Calu3 (cell line): ENCODE measurements at regions not wholly inside any gene's neighbourhood (a gene's known extent, or its start where the extent isn't known, plus 50 kb on each side); places are given as distances from the start of the nearest gene placed in this dataset.

Experiments used
- BruUV-seq: library from RNA; stranded (reverse); fragments of 400-500 nt; replicated peaks from 2 replicates; lab custom pipeline; 2021; lab: Mats Ljungman, UMichigan
- CTCF ChIA-PET: fragments of 300-600 bp; sonication (Branson Sonifier 250); formaldehyde crosslinking; loops from one replicate; lab custom pipeline; 2022; ENCODE audit warnings: antibody characterized with exemption; lab: Charles Lee
- DNase-seq: peaks from one replicate; pipeline ENCODE4 v3.0.0; 2022
- H3K27ac Mint-ChIP-seq: one replicate; pipeline ENCODE4 v1.8.0; 2022; ENCODE audit warnings: mixed read lengths; ENCODE audit not compliant: unreplicated experiment
- H3K27me3 Mint-ChIP-seq: one replicate; pipeline ENCODE4 v1.8.0; 2022; ENCODE audit warnings: mixed read lengths; ENCODE audit not compliant: unreplicated experiment
- H3K36me3 Mint-ChIP-seq: one replicate; pipeline ENCODE4 v1.8.0; 2022; ENCODE audit warnings: mild to moderate bottlenecking, moderate library complexity, mixed read lengths; ENCODE audit not compliant: insufficient read depth, unreplicated experiment
- H3K4me1 Mint-ChIP-seq: one replicate; pipeline ENCODE4 v1.8.0; 2022; ENCODE audit warnings: mild to moderate bottlenecking, low read depth, mixed read lengths; ENCODE audit not compliant: unreplicated experiment
- H3K4me3 Mint-ChIP-seq: one replicate; pipeline ENCODE4 v1.8.0; 2022; ENCODE audit warnings: mild to moderate bottlenecking, low read depth, moderate library complexity, mixed read lengths; ENCODE audit not compliant: unreplicated experiment
- H3K9me3 Mint-ChIP-seq: one replicate; pipeline ENCODE4 v1.8.0; 2022; ENCODE audit warnings: low read depth, mixed read lengths; ENCODE audit not compliant: unreplicated experiment
- intact Hi-C: fragments of 100-400 bp; cut with micrococcal nuclease; formaldehyde crosslinking; loops from one replicate; pipeline ENCODE4 v1.10.0; 2022; ENCODE audit not compliant: unreplicated experiment
- TF ChIP-seq, protein P1 (sequence below): fragments of 200-600 bp; IDR thresholded peaks from one replicate; pipeline ENCODE4 v1.8.0; 2022; ENCODE audit warnings: antibody characterized with exemption; ENCODE audit not compliant: unreplicated experiment

GRCh38 chr3:150256782-150257181 lies 151.3 kb upstream of the TSC22D2 start:
- CTCF ChIA-PET, result no interaction called here

GRCh38 chr3:150256318-150256717 lies 151.8 kb upstream of the TSC22D2 start:
- CTCF ChIA-PET, result no interaction called here

More at GRCh38 chr3:150256782-150257181, 151.3 kb upstream of the TSC22D2 start:
- Mint-ChIP-seq H3K27ac (no peak overlapping the region), H3K4me3 (no peak overlapping the region), H3K36me3 (no peaks in the 10 kb centered on the region), H3K4me1 (peaks cover 10% of the 10 kb centered on the region), H3K9me3 (peaks cover 2% of the 10 kb centered on the region), H3K27me3 (no peaks in the 10 kb centered on the region)
- TF ChIP-seq, protein P1, sequence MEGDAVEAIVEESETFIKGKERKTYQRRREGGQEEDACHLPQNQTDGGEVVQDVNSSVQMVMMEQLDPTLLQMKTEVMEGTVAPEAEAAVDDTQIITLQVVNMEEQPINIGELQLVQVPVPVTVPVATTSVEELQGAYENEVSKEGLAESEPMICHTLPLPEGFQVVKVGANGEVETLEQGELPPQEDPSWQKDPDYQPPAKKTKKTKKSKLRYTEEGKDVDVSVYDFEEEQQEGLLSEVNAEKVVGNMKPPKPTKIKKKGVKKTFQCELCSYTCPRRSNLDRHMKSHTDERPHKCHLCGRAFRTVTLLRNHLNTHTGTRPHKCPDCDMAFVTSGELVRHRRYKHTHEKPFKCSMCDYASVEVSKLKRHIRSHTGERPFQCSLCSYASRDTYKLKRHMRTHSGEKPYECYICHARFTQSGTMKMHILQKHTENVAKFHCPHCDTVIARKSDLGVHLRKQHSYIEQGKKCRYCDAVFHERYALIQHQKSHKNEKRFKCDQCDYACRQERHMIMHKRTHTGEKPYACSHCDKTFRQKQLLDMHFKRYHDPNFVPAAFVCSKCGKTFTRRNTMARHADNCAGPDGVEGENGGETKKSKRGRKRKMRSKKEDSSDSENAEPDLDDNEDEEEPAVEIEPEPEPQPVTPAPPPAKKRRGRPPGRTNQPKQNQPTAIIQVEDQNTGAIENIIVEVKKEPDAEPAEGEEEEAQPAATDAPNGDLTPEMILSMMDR, result no peak
- DNase-seq, result no peak
- intact Hi-C loops, result no loop called here
- BruUV-seq, result no TSS peak

GRCh38 chr3:150255826-150256225 lies 152.3 kb upstream of the TSC22D2 start:
- CTCF ChIA-PET, result no interaction called here
- no peaks in the 10 kb centered on the region for H3K27me3 Mint-ChIP-seq
- H3K9me3 Mint-ChIP-seq, result peaks cover 2% of the 10 kb centered on the region
- no peak overlapping the region for H3K4me3 Mint-ChIP-seq
- H3K4me1 Mint-ChIP-seq, result peaks cover 19% of the 10 kb centered on the region
- intact Hi-C loops, result no loop called here
- H3K36me3 Mint-ChIP-seq, result no peaks in the 10 kb centered on the region
- no peak overlapping the region for H3K27ac Mint-ChIP-seq
- no TSS peak for BruUV-seq
- no peak for DNase-seq
- TF ChIP-seq, protein P1, result no peak

More at GRCh38 chr3:150256318-150256717, 151.8 kb upstream of the TSC22D2 start:
- Mint-ChIP-seq H3K9me3 (peaks cover 2% of the 10 kb centered on the region), H3K27ac (no peak overlapping the region), H3K4me1 (peaks cover 14% of the 10 kb centered on the region), H3K27me3 (no peaks in the 10 kb centered on the region), H3K36me3 (no peaks in the 10 kb centered on the region), H3K4me3 (no peak overlapping the region)
- DNase-seq, result no peak
- intact Hi-C loops, result no loop called here
- TF ChIP-seq, protein P1, result no peak
- BruUV-seq, result no TSS peak

DNA sequence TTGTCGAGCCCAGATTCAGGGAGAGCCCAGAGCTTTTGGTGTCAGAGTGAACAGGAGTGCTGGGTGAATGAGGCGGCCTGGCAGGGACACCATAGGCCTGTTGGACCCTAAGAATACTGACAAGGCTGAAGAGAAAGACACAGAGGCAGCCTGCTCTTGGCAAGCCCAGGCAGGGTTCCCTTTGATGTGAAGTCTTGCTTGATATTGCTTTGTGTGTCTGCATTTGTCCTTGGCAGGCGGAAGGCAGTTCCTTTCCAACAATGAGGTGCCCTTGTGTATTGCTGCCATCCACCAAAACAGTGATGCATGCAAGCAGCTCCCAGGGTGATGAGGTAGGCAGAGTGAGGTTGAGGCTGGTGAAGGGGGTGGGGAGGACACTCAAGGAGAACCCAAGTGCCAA lies 152.7 kb upstream of the TSC22D2 start:
- H3K4me3 Mint-ChIP-seq, result no peak overlapping the region
- H3K27me3 Mint-ChIP-seq, result no peaks in the 10 kb centered on the region
- CTCF ChIA-PET, result no interaction called here
- H3K4me1 Mint-ChIP-seq, result peaks cover 22% of the 10 kb centered on the region
- H3K27ac Mint-ChIP-seq, result no peak overlapping the region
- peaks cover 2% of the 10 kb centered on the region for H3K9me3 Mint-ChIP-seq
- no TSS peak for BruUV-seq
- DNase-seq, result no peak
- no peaks in the 10 kb centered on the region for H3K36me3 Mint-ChIP-seq
- intact Hi-C loops, result no loop called here
- TF ChIP-seq, protein P1, result no peak
